Effector memory CD8-positive, alpha-beta T cell (primary cell): ENCODE measurements at regions not wholly inside any gene's neighbourhood (a gene's known extent, or its start where the extent isn't known, plus 50 kb on each side); places are given as distances from the start of the nearest gene placed in this dataset.

Experiments
- ATAC-seq: fragments of 150-1000 bp; cut with Tn5 transposase; replicated peaks from 2 replicates; pipeline ENCODE4 v1.10.0; 2021; ENCODE audit warnings: mild to moderate bottlenecking, moderate library complexity
- DNase-seq, 3 experiments: peaks; one replicate each; pipeline ENCODE4 v3.0.0; 2021
- H3K27ac Mint-ChIP-seq, 2 donors: one replicate each; pipeline ENCODE4 v1.8.0; 2022; ENCODE audit warnings: mild to moderate bottlenecking in 2 of 2, mixed read lengths in 2 of 2, moderate library complexity in 2 of 2
- H3K27me3 Mint-ChIP-seq, 2 donors: one replicate each; pipeline ENCODE4 v1.8.0; 2022; ENCODE audit warnings: mixed read lengths in 2 of 2
- H3K36me3 Mint-ChIP-seq: one replicate; pipeline ENCODE4 v1.8.0; 2022; ENCODE audit warnings: mild to moderate bottlenecking, moderate library complexity, mixed read lengths; ENCODE audit not compliant: insufficient read depth
- H3K4me1 Mint-ChIP-seq, 2 donors: one replicate each; pipeline ENCODE4 v1.8.0; 2022; ENCODE audit warnings: low read depth in 2 of 2, mixed read lengths in 2 of 2
- H3K4me3 Mint-ChIP-seq, 2 donors: one replicate each; pipeline ENCODE4 v1.8.0; 2022; ENCODE audit warnings: mild to moderate bottlenecking in 2 of 2, mixed read lengths in 2 of 2, moderate library complexity in 2 of 2
- H3K9me3 Mint-ChIP-seq, 2 donors: one replicate each; pipeline ENCODE4 v1.8.0; 2022; ENCODE audit warnings: mixed read lengths in 2 of 2

GRCh38 chr20:47883186-47883585 is 97.9 kb upstream of the SULF2 start:
- Mint-ChIP-seq H3K36me3 (no peaks in the 10 kb centered on the region), H3K27me3 (peaks cover 9 to 43% of the 10 kb centered on the region in 2 donors), H3K4me3 (no peak overlapping the region), H3K27ac (no peak overlapping the region), H3K9me3 (no peaks in the 10 kb centered on the region), H3K4me1 (no peaks in the 10 kb centered on the region)
- DNase-seq (no peak), ATAC-seq (no peak)

DNA sequence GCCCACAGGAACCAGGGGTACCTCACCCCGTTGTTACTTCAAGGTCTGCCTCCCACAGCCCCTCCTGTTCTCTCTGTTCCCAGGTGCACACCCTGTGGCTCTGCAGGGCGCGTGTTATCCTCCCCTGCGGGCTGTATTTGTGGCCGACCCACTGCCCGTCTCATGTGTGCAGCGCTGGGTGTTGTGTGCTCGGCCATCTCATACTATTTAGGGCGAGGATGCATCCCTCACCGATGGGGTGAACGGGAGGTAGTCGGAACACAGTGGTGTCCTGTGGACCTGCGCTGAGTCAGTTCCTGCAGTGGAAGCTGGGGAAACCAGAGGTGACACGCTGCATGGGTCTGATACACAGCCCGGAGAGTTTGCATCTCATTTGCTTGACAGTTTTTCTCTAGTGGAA is 94.5 kb upstream of the SULF2 start:
- DNase-seq (no peak), ATAC-seq (no peak)
- no peak overlapping the region for H3K27ac Mint-ChIP-seq
- no peaks in the 10 kb centered on the region for H3K9me3 Mint-ChIP-seq
- H3K4me3 Mint-ChIP-seq: no peak overlapping the region
- H3K4me1 Mint-ChIP-seq: no peaks in the 10 kb centered on the region
- no peaks in the 10 kb centered on the region for H3K36me3 Mint-ChIP-seq
- H3K27me3 Mint-ChIP-seq: peaks cover 25 to 42% of the 10 kb centered on the region in 2 donors

DNA sequence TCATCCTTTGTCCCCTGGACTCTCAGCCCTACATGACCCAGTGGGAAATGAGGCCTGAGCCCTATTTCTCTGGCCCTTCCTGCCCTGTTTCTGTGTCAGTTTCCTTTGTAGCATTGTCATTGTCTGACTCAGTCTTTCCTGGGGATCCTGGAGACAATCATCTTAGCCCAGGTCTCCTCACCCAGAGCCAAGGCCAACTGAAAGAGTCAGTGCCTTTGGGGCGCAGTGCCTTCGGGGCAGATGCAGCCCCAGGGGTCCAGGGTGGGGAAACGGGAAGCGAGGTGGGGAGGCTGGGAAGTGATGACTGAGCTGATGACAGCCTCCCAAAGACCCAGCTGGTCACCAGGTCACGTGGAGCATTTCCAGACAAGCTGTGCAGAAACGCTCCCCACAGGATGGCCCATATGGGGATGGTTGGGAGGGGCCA is 93.3 kb upstream of the SULF2 start:
- ATAC-seq (no peak), DNase-seq (no peak)
- Mint-ChIP-seq H3K27ac (no peak overlapping the region), H3K9me3 (no peaks in the 10 kb centered on the region), H3K27me3 (peaks cover 29 to 53% of the 10 kb centered on the region in 2 donors), H3K4me3 (no peak overlapping the region), H3K4me1 (no peaks in the 10 kb centered on the region), H3K36me3 (no peaks in the 10 kb centered on the region)

GRCh38 chr20:47876311-47877088 is 91.2 kb upstream of the SULF2 start:
- Mint-ChIP-seq H3K27me3 (peaks cover 38 to 74% of the 10 kb centered on the region in 2 donors), H3K4me3 (no peak overlapping the region), H3K36me3 (no peaks in the 10 kb centered on the region), H3K4me1 (no peaks in the 10 kb centered on the region), H3K27ac (no peak overlapping the region), H3K9me3 (no peaks in the 10 kb centered on the region)
- no peak for DNase-seq
- ATAC-seq: no peak

GRCh38 chr20:47875297-47876025 is 90.2 kb upstream of the SULF2 start:
- H3K4me3 Mint-ChIP-seq: no peak overlapping the region
- no peak for ATAC-seq

GRCh38 chr20:47872341-47872740 is 87.1 kb upstream of the SULF2 start:
- ATAC-seq (no peak), DNase-seq (no peak)
- Mint-ChIP-seq H3K4me1 (no peaks in the 10 kb centered on the region), H3K27me3 (peaks cover 36 to 67% of the 10 kb centered on the region in 2 donors), H3K9me3 (no peaks in the 10 kb centered on the region), H3K4me3 (no peak overlapping the region), H3K27ac (no peak overlapping the region), H3K36me3 (no peaks in the 10 kb centered on the region)

More at GRCh38 chr20:47875297-47876025, 90.2 kb upstream of the SULF2 start:
- Mint-ChIP-seq H3K4me1 (no peaks in the 10 kb centered on the region), H3K36me3 (no peaks in the 10 kb centered on the region), H3K27ac (no peak overlapping the region), H3K27me3 (peaks cover 41 to 77% of the 10 kb centered on the region in 2 donors), H3K9me3 (no peaks in the 10 kb centered on the region)
- no peak for DNase-seq

DNA sequence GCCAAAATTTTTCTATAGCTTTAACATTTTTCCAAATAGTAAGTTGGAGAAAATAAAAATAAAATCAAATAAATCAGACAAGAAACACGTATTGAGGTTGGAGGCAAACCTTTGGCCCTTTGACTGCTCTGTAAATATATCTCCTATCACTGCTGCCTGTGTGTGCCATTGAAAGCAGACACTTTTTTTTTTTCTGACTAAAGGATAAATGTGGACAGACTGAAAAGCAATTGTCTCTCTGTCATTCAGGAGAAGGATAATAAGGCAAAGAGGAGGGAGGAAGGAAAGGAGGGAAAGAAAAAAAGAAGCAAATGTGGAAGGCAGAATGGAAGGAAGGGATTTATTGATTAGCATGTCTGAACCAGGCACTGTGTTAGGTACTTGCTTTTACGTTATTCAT is 85.2 kb upstream of the SULF2 start:
- DNase-seq (no peak), ATAC-seq (no peak)
- Mint-ChIP-seq H3K9me3 (no peaks in the 10 kb centered on the region), H3K27ac (no peak overlapping the region), H3K36me3 (no peaks in the 10 kb centered on the region), H3K4me3 (no peak overlapping the region), H3K27me3 (peaks cover 32 to 73% of the 10 kb centered on the region in 2 donors), H3K4me1 (no peaks in the 10 kb centered on the region)

DNA sequence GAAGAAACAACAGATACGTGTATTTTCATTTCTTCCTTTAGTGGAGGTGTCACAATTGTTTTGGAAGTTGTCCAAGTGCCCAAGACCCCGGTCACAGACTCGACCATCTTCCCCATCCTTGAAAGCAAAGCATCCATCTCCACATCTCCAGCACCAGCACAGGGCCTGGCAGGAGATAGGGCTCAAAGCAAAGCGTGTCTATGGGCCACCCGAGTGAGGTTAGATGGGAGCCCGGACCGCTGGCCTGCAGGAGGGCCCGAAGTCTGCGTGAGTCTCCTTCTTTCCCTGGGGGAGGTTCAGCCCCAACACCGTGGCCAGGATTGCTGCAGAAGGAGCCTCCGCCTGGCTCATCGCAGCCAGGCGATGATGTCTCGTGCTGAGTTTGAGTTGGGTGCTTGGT is 83.5 kb upstream of the SULF2 start:
- H3K27me3 Mint-ChIP-seq: peaks cover 27 to 64% of the 10 kb centered on the region in 2 donors
- no peak overlapping the region for H3K4me3 Mint-ChIP-seq
- no peaks in the 10 kb centered on the region for H3K4me1 Mint-ChIP-seq
- ATAC-seq: no peak
- DNase-seq: no peak
- H3K36me3 Mint-ChIP-seq: no peaks in the 10 kb centered on the region
- H3K27ac Mint-ChIP-seq: no peak overlapping the region
- H3K9me3 Mint-ChIP-seq: no peaks in the 10 kb centered on the region

DNA sequence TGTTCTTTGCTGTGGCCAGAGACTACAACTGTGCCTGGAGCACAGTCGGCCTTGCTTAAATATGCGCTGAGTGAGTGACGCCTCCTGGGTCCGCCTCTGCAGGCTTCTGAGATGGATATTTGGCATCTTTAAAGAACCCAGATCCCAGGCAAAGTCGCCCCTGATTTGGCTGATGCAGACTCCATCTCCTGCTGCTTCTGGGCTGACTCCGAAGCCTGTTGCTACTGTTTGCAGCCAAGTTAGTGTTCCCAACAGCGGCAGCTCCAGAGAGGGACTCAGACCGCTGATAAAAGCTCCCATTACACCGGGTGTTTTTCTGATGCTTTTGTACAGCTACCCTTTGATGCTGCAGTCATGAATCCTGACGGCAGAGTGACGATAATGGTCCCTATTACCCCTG is 83.0 kb upstream of the SULF2 start:
- Mint-ChIP-seq H3K27me3 (peaks cover 32 to 59% of the 10 kb centered on the region in 2 donors), H3K9me3 (no peaks in the 10 kb centered on the region), H3K4me1 (no peaks in the 10 kb centered on the region), H3K27ac (no peak overlapping the region), H3K4me3 (no peak overlapping the region), H3K36me3 (no peaks in the 10 kb centered on the region)
- ATAC-seq (no peak), DNase-seq (no peak)

- Mint-ChIP-seq H3K4me1 (no peaks in the 10 kb centered on the region), H3K4me3 (no peak overlapping the region), H3K27ac (no peak overlapping the region), H3K27me3 (peaks cover 36 to 59% of the 10 kb centered on the region in 2 donors), H3K9me3 (no peaks in the 10 kb centered on the region), H3K36me3 (no peaks in the 10 kb centered on the region)
- DNase-seq (no peak), ATAC-seq (no peak)
Observed at GRCh38 chr20:47867831-47868230, 82.5 kb upstream of the SULF2 start.

- H3K36me3 Mint-ChIP-seq: no peaks in the 10 kb centered on the region
- H3K27me3 Mint-ChIP-seq: peaks cover 35 to 50% of the 10 kb centered on the region in 2 donors
- no peak for ATAC-seq
- no peak for DNase-seq
- no peak overlapping the region for H3K4me3 Mint-ChIP-seq
- no peak overlapping the region for H3K27ac Mint-ChIP-seq
- H3K9me3 Mint-ChIP-seq: no peaks in the 10 kb centered on the region
- no peaks in the 10 kb centered on the region for H3K4me1 Mint-ChIP-seq
Observed at GRCh38 chr20:47866480-47866879, 81.2 kb upstream of the SULF2 start.

GRCh38 chr20:47865912-47866311 is 80.6 kb upstream of the SULF2 start:
- peaks cover 35 to 47% of the 10 kb centered on the region in 2 donors for H3K27me3 Mint-ChIP-seq
- DNase-seq: no peak
- no peak overlapping the region for H3K4me3 Mint-ChIP-seq
- ATAC-seq: no peak
- H3K9me3 Mint-ChIP-seq: no peaks in the 10 kb centered on the region
- H3K27ac Mint-ChIP-seq: no peak overlapping the region
- no peaks in the 10 kb centered on the region for H3K4me1 Mint-ChIP-seq
- no peaks in the 10 kb centered on the region for H3K36me3 Mint-ChIP-seq

DNA sequence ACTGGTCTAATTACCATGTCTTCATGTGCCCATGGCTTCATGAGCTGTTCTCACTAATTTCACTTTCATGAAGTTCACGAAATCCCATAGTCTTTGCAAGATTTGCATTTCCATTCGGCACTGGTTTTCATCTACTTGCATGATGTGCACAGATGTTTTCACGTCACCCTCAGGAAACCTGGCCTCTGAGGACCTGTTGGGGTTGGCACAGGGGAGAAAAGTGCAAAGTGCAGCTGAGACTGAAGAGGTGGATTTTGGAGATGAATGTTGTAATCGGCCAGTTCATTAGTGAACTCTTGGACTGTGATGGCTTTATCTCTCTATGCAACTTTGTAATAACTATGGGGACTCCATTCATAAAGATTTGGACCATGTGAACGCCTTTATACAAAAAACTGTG is 80.2 kb upstream of the SULF2 start:
- Mint-ChIP-seq H3K4me1 (no peaks in the 10 kb centered on the region), H3K9me3 (no peaks in the 10 kb centered on the region), H3K36me3 (no peaks in the 10 kb centered on the region), H3K27ac (no peak overlapping the region), H3K4me3 (no peak overlapping the region), H3K27me3 (peaks cover 31 to 47% of the 10 kb centered on the region in 2 donors)
- ATAC-seq (no peak), DNase-seq (no peak)

- no peaks in the 10 kb centered on the region for H3K36me3 Mint-ChIP-seq
- no peaks in the 10 kb centered on the region for H3K9me3 Mint-ChIP-seq
- no peak overlapping the region for H3K4me3 Mint-ChIP-seq
- ATAC-seq (no peak), DNase-seq (no peak)
- H3K27ac Mint-ChIP-seq: no peak overlapping the region
- peaks cover 22 to 38% of the 10 kb centered on the region in 2 donors for H3K27me3 Mint-ChIP-seq
- H3K4me1 Mint-ChIP-seq: no peaks in the 10 kb centered on the region
Observed at GRCh38 chr20:47863981-47864380, 78.7 kb upstream of the SULF2 start.
